HG03378 (cell line): ENCODE measurements at regions not wholly inside any gene's neighbourhood (a gene's known extent, or its start where the extent isn't known, plus 50 kb on each side); places are given as distances from the start of the nearest gene placed in this dataset.
A peak's percentile ranks its signal among the peaks of the same experiment; 100 is the strongest.
"Not testable (repeated sequence)": the region's sequence is repeated elsewhere in the genome, so short reads cannot be mapped to it uniquely, and the experiment has no call there.

Experiments
- ATAC-seq: cut with Tn5 transposase; IDR thresholded peaks from one replicate; pipeline ENCODE4 v1.9.1; 2021; ENCODE audit warnings: mild to moderate bottlenecking, moderate library complexity; ENCODE audit not compliant: unreplicated experiment

- ATAC-seq: no peak
These were observed 268.9 kb upstream of the RBMS3 start for GRCh38 chr3:29011966-29012365.

GRCh38 chr3:29022976-29023375 lies 257.9 kb upstream of the RBMS3 start:
- ATAC-seq: no peak

DNA sequence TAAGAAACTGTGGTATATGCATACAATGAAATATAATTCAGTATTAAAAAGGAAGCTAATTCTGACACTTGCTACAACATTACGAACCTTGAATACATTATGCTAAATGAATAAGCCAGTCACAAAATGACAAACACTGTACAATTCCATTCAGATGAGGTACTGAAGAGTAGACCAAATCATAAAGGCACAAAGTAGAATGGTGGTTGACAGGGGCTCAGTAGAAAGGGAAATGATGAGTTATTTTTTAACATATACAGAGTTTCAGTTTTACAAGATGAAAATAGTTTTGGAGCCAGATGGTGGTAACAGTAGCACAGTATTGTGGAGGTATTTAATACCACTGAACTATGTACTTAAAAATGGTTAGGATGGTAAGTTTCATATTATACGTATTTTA lies 254.6 kb upstream of the RBMS3 start:
- peak; percentile 97 for ATAC-seq

GRCh38 chr3:29026959-29027358 lies 253.9 kb upstream of the RBMS3 start:
- no peak for ATAC-seq

DNA sequence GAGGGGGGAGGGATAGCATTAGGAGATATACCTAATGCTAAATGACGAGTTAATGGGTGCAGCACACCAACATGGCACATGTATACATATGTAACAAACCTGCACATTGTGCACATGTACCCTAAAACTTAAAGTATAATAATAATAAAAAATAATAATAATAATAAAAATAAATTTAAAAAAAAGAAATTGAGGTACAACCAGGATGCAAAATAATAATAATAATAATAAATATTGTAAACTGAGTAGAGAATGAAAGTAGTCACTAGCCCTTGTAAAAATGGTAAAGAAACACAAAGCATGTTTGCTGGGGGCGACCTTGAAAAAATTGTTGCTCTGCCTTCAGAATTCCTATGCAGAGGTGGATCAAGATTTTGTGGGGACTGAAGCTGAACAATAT lies 249.7 kb upstream of the RBMS3 start:
- not testable (repeated sequence) for ATAC-seq

DNA sequence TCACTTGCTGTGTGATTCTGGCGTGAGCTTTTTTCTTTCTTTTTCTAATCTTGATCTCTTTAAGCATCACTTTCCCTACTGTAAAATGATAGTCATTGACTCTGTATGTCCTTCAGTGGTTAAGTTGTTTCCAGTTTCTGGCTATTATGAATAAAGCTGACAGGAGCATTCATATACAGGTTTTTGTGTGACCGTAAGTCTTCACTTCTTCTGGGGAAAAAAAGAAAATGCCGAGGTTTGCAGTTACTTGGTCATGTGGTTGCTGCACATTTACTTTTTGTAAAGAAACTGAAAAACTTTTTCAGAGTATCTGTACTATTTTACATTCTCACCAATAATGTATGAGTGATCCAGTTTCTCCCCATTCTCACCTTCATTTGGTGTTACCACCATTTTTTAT lies 247.4 kb upstream of the RBMS3 start:
- no peak for ATAC-seq

GRCh38 chr3:29050155-29050554 lies 230.7 kb upstream of the RBMS3 start:
- no peak for ATAC-seq

- no peak for ATAC-seq
These were observed 223.5 kb upstream of the RBMS3 start for GRCh38 chr3:29057326-29057725.

- ATAC-seq: peak; percentile 60
These were observed 216.8 kb upstream of the RBMS3 start for GRCh38 chr3:29064085-29064484.

- ATAC-seq: no peak
These were observed 215.6 kb upstream of the RBMS3 start for GRCh38 chr3:29065211-29065785.

DNA sequence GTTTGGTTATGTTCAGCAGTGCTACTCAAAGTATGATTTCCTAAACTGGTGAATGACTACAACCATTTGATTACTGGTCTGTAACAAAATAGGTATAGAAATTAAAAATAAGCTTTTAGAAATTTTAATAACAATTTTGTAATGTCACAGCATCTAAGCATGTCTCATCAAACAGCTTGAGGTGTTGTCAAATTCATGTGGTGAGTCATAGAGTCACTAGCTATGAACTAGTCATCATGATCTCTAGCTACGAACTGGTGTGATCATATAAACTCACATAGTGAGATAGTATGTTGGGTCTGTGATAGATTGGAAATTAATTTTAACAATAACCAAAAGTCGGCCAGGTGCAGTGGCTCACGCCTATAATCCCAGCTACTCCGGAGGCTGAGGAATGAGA lies 213.9 kb upstream of the RBMS3 start:
- ATAC-seq: no peak

DNA sequence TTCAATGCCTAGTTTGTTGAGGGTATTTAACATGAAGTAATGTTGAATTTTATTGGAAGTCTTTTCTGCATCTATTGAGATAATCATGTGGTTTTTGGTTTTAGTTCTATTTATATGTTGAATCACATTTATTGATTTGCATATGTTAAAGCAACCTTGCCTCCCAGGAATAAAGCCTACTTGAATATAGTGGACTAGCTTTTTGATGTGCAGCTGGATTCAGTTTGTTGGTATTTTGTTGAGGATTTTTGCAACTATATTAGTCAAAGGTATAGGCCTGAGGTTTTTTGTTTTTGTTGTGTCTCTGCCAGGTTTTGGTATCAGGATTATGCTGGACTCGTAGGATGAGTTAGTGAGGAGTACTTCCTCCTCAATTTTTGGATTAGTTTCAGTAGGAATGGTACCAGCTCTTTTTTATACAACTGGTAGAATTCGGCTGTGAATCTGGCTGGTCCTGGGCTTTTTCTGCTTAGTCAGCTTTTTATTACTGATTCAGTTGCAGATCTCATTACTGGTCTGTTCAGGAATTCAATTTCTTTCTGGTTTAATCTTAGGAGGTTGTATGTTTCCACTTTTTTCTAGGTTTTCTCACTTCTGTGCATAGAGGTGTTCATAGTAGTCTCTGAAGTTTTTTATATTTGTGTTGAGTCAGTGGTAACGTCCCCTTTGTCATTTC lies 209.8 kb upstream of the RBMS3 start:
- no peak for ATAC-seq

- no peak for ATAC-seq
These were observed 208.3 kb upstream of the RBMS3 start for GRCh38 chr3:29072611-29073010.

DNA sequence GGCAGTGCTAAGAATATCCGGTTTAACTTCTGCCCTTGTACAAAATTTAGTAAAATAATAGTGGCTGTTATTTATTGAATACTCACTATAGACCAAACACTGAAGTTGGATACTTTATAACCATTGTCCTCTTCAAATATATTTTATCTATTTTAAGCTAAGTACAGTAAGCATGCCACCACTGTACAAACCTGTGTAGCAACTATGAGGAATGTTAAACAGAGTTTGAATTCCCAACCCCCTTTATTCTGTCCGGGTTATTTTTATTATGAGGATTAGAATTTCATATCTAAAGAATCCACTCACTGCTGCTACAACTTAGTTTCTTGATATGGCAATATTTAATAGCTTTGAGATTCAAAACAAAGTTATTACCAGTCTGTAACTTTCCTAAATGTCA lies 203.5 kb upstream of the RBMS3 start:
- ATAC-seq: no peak

DNA sequence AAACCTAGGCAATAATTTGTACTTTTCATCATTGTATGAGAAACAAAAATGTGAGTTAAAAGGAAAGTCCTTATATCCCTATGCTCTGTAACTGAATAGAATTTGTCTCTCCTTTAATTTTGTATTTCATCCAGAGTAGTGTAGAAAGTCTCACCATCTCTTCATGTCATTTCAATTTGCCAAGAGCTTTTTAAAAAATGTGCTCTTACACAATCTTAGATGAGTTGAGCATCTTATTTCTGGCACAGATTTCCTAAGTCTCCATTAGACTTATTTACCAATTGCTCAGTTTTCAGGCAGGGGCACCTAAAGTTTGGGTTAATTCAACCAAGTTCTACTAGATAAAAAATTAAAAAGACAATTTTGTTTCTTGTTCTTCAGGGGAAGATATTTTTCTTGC lies 201.5 kb upstream of the RBMS3 start:
- ATAC-seq: no peak

GRCh38 chr3:29080967-29081366 lies 199.9 kb upstream of the RBMS3 start:
- ATAC-seq: no peak

DNA sequence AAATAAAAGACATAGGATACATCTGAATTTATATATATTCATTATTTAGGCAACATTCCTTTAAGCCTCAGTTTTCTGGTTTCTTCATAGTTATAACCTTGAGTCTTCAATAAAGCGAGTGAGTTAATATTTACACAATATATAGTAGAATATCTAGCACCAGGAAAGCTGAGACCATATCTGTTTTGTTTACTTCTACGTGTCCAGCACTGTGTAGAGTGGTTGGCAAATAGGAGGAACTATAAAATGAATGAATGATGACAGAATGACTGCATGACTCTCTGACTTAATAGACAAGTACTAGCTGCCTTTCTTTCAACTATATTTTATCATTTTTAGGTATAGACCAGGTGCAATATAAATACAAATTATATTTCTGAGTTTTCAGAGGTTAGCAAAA lies 197.8 kb upstream of the RBMS3 start:
- no peak for ATAC-seq

DNA sequence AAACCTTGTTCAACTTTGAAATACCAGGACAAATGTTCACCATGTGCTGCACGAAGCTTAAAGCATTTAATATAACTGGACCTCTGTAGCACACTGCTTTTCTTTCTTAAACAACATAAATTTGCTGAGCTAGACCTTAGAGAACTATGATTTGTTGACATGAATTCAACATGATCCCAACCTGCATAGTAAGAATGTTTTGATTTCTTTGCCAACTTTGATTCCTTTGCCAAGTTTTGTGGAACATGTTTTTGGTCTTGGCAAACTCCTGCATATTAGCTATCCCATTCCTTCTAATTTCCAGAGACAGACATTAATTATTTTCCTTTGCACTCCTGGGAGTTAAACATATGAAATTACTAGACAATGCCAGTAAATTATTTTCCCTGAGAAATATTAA lies 197.2 kb upstream of the RBMS3 start:
- no peak for ATAC-seq

DNA sequence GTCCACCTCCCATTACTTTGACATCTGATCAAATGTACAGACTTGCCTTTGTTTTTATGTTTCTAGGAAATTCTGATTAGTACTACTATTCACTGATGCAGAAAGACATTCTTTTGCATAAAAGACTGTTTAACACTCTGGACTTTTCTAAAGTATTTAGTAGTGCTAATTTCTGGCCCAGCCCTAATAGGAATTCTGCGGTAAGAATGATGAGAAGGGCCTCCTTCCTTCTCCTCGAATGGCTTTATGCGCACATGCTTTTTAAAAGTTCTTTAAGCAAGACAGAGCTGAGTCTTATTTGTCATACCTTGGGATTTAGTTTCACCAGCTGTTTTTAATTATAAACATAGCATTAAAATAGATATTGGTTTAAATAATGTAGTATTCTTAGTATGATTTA lies 192.3 kb upstream of the RBMS3 start:
- no peak for ATAC-seq

GRCh38 chr3:29090912-29091597 lies 189.8 kb upstream of the RBMS3 start:
- ATAC-seq: no peak

- no peak for ATAC-seq
These were observed 189.2 kb upstream of the RBMS3 start for GRCh38 chr3:29091599-29092189.

DNA sequence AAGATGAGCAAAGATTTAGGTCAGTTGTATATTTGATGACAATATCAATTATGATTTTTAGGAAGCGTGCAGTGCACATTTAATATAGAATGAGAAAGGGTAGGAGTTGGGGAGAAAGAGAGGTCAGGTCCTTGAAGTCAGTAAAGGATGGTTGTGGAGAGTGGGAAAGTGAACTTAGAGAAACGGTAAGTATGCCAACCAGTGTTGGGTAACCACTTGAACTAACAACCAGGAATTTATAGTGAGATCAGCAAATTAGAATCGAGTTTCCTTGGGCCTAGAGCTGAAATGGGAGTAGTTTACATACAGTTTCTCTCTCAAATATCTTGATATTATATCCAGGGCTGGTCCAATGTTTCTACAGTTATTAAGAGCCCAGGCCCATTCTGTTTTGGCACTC lies 188.5 kb upstream of the RBMS3 start:
- no peak for ATAC-seq
